ENCODE measurements at regions not wholly inside any gene's neighbourhood (a gene's known extent, or its start where the extent isn't known, plus 50 kb on each side); places are given as distances from the start of the nearest gene placed in this dataset.

GRCh38 chr10:89836840-89837164 is 135.4 kb downstream of the KIF20B start:
- Histone ChIP-seq H3K4me1 (ENCODE audit: control insufficient read depth, insufficient read depth, low read length) (no peaks in the 10 kb centered on the region), H3K36me3 (ENCODE audit: control insufficient read depth, insufficient read depth, low read length) (no peaks in the 10 kb centered on the region), H3K9ac (ENCODE audit: extremely low read depth, low read length, poor library complexity, severe bottlenecking) (no peak overlapping the region), H3K4me3 (ENCODE audit: low read length) (no peak overlapping the region), H3K9me3 (ENCODE audit: control insufficient read depth, low read length) (no peaks in the 10 kb centered on the region), H3K27me3 (ENCODE audit: control insufficient read depth, insufficient read depth, low read length, poor library complexity, severe bottlenecking) (no peaks in the 10 kb centered on the region), H3K27ac (ENCODE audit: low read depth, low read length) (no peak overlapping the region)
- TF ChIP-seq CTCF (conservative IDR thresholded peaks at IDR 0.05) = no peak
- Mint-ChIP-seq H3K9me3 (peaks cover 6% of the 10 kb centered on the region), H3K36me3 (ENCODE audit: low read depth) (no peaks in the 10 kb centered on the region), H3K4me1 (no peaks in the 10 kb centered on the region), H3K27ac (no peak overlapping the region), H3K4me3 (no peak overlapping the region), H3K27me3 (ENCODE audit: insufficient read depth) (no peaks in the 10 kb centered on the region)
- 95% methylated on average over 12 of the region's 12 CpGs; no CpG with 5 or more reads in 1 of the 2 experiments for WGBS, 2 experiments (ENCODE audit: insufficient coverage in 1 of 2, insufficient read length in 1 of 2)
- no peak for DNase-seq

GRCh38 chr10:89837165-89838043 is 136.0 kb downstream of the KIF20B start:
- Histone ChIP-seq H3K4me1 (ENCODE audit: control insufficient read depth, insufficient read depth, low read length) (no peaks in the 10 kb centered on the region), H3K9me3 (ENCODE audit: control insufficient read depth, low read length) (no peaks in the 10 kb centered on the region), H3K36me3 (ENCODE audit: control insufficient read depth, insufficient read depth, low read length) (no peaks in the 10 kb centered on the region), H3K27ac (ENCODE audit: low read depth, low read length) (no peak overlapping the region), H3K9ac (ENCODE audit: extremely low read depth, low read length, poor library complexity, severe bottlenecking) (no peak overlapping the region), H3K27me3 (ENCODE audit: control insufficient read depth, insufficient read depth, low read length, poor library complexity, severe bottlenecking) (no peaks in the 10 kb centered on the region), H3K4me3 (ENCODE audit: low read length) (no peak overlapping the region)
- no peak for TF ChIP-seq CTCF (conservative IDR thresholded peaks at IDR 0.05)
- 87 to 88% methylated on average over 26 to 65 of the region's 65 CpGs for WGBS, 2 experiments (ENCODE audit: insufficient coverage in 1 of 2, insufficient read length in 1 of 2)
- Mint-ChIP-seq H3K27me3 (ENCODE audit: insufficient read depth) (no peaks in the 10 kb centered on the region), H3K4me1 (no peaks in the 10 kb centered on the region), H3K36me3 (ENCODE audit: low read depth) (no peaks in the 10 kb centered on the region), H3K27ac (no peak overlapping the region), H3K9me3 (peaks cover 6% of the 10 kb centered on the region), H3K4me3 (no peak overlapping the region)
- DNase-seq = no peak

GRCh38 chr10:89838044-89838615 is 136.7 kb downstream of the KIF20B start:
- Mint-ChIP-seq H3K27me3 (ENCODE audit: insufficient read depth) (no peaks in the 10 kb centered on the region), H3K36me3 (ENCODE audit: low read depth) (no peaks in the 10 kb centered on the region), H3K9me3 (peaks cover 8% of the 10 kb centered on the region), H3K4me1 (no peaks in the 10 kb centered on the region), H3K4me3 (no peak overlapping the region), H3K27ac (no peak overlapping the region)
- Histone ChIP-seq H3K27ac (ENCODE audit: low read depth, low read length) (no peak overlapping the region), H3K9ac (ENCODE audit: extremely low read depth, low read length, poor library complexity, severe bottlenecking) (no peak overlapping the region), H3K4me1 (ENCODE audit: control insufficient read depth, insufficient read depth, low read length) (no peaks in the 10 kb centered on the region), H3K27me3 (ENCODE audit: control insufficient read depth, insufficient read depth, low read length, poor library complexity, severe bottlenecking) (no peaks in the 10 kb centered on the region), H3K4me3 (ENCODE audit: low read length) (no peak overlapping the region), H3K36me3 (ENCODE audit: control insufficient read depth, insufficient read depth, low read length) (no peaks in the 10 kb centered on the region), H3K9me3 (ENCODE audit: control insufficient read depth, low read length) (no peaks in the 10 kb centered on the region)
- WGBS, 2 experiments (ENCODE audit: insufficient coverage in 1 of 2, insufficient read length in 1 of 2) = 91 to 98% methylated on average over 14 to 23 of the region's 23 CpGs
- no peak for DNase-seq
- no peak for TF ChIP-seq CTCF (conservative IDR thresholded peaks at IDR 0.05)
